ENCODE measurements at regions not wholly inside any gene's neighbourhood (a gene's known extent, or its start where the extent isn't known, plus 50 kb on each side); places are given as distances from the start of the nearest gene placed in this dataset.

DNA sequence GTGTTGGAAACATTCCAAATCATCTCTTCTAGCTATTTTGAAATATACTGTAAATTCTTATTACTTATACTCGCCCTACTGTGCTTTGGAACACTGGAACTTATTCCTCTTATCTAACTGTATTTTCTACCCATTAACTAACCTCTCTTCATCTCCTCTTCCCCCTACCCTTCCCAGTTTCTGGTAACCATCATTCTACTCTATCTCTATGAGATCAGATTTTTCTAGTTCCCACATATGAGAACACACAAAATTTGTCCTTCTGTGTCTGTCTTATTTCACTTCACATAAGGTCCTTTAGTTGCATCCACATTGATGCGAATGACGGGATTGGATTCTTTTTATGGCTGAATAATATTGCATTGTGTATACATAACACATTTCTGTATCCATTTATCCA is 1003.8 kb upstream of the INTU start:
- no peak for TF ChIP-seq SUZ12 (IDR thresholded peaks at IDR 0.05; ENCODE audit: extremely low read depth, insufficient read depth, insufficient read length)
- TF ChIP-seq YY1 (IDR thresholded peaks at IDR 0.05; ENCODE audit: insufficient read depth, insufficient read length) = no peak
